ENCODE measurements at regions not wholly inside any gene's neighbourhood (a gene's known extent, or its start where the extent isn't known, plus 50 kb on each side); places are given as distances from the start of the nearest gene placed in this dataset.
"Not testable (repeated sequence)": the region's sequence is repeated elsewhere in the genome, so short reads cannot be mapped to it uniquely, and the experiment has no call there.

DNA sequence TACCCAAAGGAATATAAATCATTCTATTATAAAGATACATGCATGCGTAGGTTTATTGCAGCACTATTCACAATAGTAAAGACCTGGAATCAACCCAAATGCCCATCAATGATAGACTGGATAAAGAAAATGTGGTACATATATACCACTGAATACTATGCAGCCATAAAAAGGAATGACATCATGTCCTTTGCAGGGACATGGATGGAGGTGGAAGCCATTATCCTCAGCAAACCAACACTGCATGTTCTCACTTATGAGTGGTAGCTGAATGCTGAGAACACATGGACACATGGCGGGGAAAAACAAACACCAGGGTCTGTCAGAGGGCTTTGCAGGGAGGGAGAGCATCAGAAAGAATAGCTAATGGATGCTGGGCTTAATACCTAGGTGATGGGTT, 149.4 kb upstream of the OLIG3 start:
- WGBS (ENCODE audit: extremely low coverage, insufficient coverage, low lambda C conversion rate): no CpG with 5 or more reads among the region's 2 CpGs
- not testable (repeated sequence) for H2BK120ac ChIP-seq (ENCODE audit: low read depth, low read length); H3K23ac ChIP-seq (ENCODE audit: low read length); H3K4ac ChIP-seq (ENCODE audit: low read depth, low read length); H3K4me3 ChIP-seq (ENCODE audit: low read length); H3K4me2 ChIP-seq (ENCODE audit: low read length); H3K18ac ChIP-seq (ENCODE audit: low read length); H3K27ac ChIP-seq (ENCODE audit: low read depth, low read length); H2BK5ac ChIP-seq (ENCODE audit: low read length); H4K8ac ChIP-seq (ENCODE audit: low read depth, low read length); H3K79me1 ChIP-seq (ENCODE audit: low read length); H3K27me3 ChIP-seq (ENCODE audit: insufficient read depth, low read length, poor library complexity); H2AK5ac ChIP-seq (ENCODE audit: low read length); H3K79me2 ChIP-seq (ENCODE audit: control insufficient read depth, insufficient read depth, low read length); H3K9ac ChIP-seq (ENCODE audit: low read length); H3K4me1 ChIP-seq (ENCODE audit: control insufficient read depth, low read depth, low read length); H3K56ac ChIP-seq (ENCODE audit: low read length); H4K5ac ChIP-seq (ENCODE audit: low read length); H2BK15ac ChIP-seq (replicated peaks; ENCODE audit: low read depth); DNase-seq; H3K36me3 ChIP-seq (ENCODE audit: control insufficient read depth, insufficient read depth, low read length)

DNA sequence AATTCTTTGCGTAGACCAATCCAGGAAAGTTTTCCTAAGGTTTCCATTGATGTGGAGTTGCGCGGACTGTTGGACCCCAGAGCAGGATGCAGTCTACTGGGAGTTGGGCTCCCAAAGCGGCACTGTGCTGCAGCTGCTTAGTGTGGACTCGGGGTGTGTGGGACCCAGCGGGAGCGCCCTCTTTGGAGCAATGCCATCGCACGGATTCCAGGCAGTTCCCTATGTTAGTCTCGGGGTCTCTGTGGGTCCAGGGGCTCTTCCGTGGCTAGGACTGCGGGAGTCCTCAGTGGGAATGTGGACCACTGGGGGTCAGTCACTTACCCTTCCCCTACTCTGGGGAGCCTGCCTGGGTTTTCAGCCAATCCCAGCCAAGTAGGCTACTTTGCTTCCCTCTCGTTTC, 151.7 kb upstream of the OLIG3 start:
- H3K4me2 ChIP-seq (ENCODE audit: low read length): no peak overlapping the region
- DNase-seq: no peak
- no peak overlapping the region for H4K8ac ChIP-seq (ENCODE audit: low read depth, low read length)
- H2BK5ac ChIP-seq (ENCODE audit: low read length): no peak overlapping the region
- H2BK120ac ChIP-seq (ENCODE audit: low read depth, low read length): no peak overlapping the region
- H2AK5ac ChIP-seq (ENCODE audit: low read length): no peak overlapping the region
- no peak overlapping the region for H3K4me3 ChIP-seq (ENCODE audit: low read length)
- H3K4ac ChIP-seq (ENCODE audit: low read depth, low read length): no peak overlapping the region
- no CpG with 5 or more reads among the region's 13 CpGs for WGBS (ENCODE audit: extremely low coverage, insufficient coverage, low lambda C conversion rate)
- H2BK15ac ChIP-seq (replicated peaks; ENCODE audit: low read depth): no peak overlapping the region
- H3K27me3 ChIP-seq (ENCODE audit: insufficient read depth, low read length, poor library complexity): no peaks in the 10 kb centered on the region
- H3K23ac ChIP-seq (ENCODE audit: low read length): no peak overlapping the region
- no peak overlapping the region for H4K5ac ChIP-seq (ENCODE audit: low read length)
- no peaks in the 10 kb centered on the region for H3K79me1 ChIP-seq (ENCODE audit: low read length)
- H3K56ac ChIP-seq (ENCODE audit: low read length): no peak overlapping the region
- no peak overlapping the region for H3K27ac ChIP-seq (ENCODE audit: low read depth, low read length)
- H3K18ac ChIP-seq (ENCODE audit: low read length): no peak overlapping the region
- no peak overlapping the region for H3K9ac ChIP-seq (ENCODE audit: low read length)
- H3K36me3 ChIP-seq (ENCODE audit: control insufficient read depth, insufficient read depth, low read length): no peaks in the 10 kb centered on the region
- no peaks in the 10 kb centered on the region for H3K79me2 ChIP-seq (ENCODE audit: control insufficient read depth, insufficient read depth, low read length)
- no peaks in the 10 kb centered on the region for H3K4me1 ChIP-seq (ENCODE audit: control insufficient read depth, low read depth, low read length)

DNA sequence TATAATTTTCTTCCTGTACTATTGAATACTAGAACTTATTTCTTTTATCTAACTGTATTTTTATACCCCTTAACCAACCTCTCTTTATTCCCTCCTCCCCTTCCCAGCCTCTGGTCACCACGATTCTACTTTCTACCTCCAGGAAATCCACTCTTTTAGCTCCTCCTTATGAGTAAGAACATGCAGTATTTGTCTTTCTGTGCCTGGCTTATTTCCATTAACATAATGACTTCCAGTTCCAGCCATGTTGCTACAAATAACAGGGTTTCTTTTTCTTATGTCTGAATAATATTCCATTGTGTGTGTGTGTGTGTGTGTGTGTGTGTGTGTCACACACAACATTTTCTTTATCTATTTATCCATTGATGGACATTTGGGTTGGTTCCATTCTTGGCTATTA, 152.3 kb upstream of the OLIG3 start:
- Histone ChIP-seq H3K4me2 (ENCODE audit: low read length) (no peak overlapping the region), H4K8ac (ENCODE audit: low read depth, low read length) (no peak overlapping the region), H3K56ac (ENCODE audit: low read length) (no peak overlapping the region), H3K4me1 (ENCODE audit: control insufficient read depth, low read depth, low read length) (no peaks in the 10 kb centered on the region), H3K23ac (ENCODE audit: low read length) (no peak overlapping the region), H3K4me3 (ENCODE audit: low read length) (no peak overlapping the region), H3K79me2 (ENCODE audit: control insufficient read depth, insufficient read depth, low read length) (no peaks in the 10 kb centered on the region), H4K5ac (ENCODE audit: low read length) (no peak overlapping the region), H2BK15ac (replicated peaks; ENCODE audit: low read depth) (no peak overlapping the region), H2AK5ac (ENCODE audit: low read length) (no peak overlapping the region), H3K27me3 (ENCODE audit: insufficient read depth, low read length, poor library complexity) (no peaks in the 10 kb centered on the region), H2BK120ac (ENCODE audit: low read depth, low read length) (no peak overlapping the region), H3K36me3 (ENCODE audit: control insufficient read depth, insufficient read depth, low read length) (no peaks in the 10 kb centered on the region), H3K9ac (ENCODE audit: low read length) (no peak overlapping the region), H3K79me1 (ENCODE audit: low read length) (no peaks in the 10 kb centered on the region), H2BK5ac (ENCODE audit: low read length) (no peak overlapping the region), H3K4ac (ENCODE audit: low read depth, low read length) (no peak overlapping the region), H3K27ac (ENCODE audit: low read depth, low read length) (no peak overlapping the region), H3K18ac (ENCODE audit: low read length) (no peak overlapping the region)
- no CpG with 5 or more reads among the region's 1 CpG for WGBS (ENCODE audit: extremely low coverage, insufficient coverage, low lambda C conversion rate)
- DNase-seq: no peak

DNA sequence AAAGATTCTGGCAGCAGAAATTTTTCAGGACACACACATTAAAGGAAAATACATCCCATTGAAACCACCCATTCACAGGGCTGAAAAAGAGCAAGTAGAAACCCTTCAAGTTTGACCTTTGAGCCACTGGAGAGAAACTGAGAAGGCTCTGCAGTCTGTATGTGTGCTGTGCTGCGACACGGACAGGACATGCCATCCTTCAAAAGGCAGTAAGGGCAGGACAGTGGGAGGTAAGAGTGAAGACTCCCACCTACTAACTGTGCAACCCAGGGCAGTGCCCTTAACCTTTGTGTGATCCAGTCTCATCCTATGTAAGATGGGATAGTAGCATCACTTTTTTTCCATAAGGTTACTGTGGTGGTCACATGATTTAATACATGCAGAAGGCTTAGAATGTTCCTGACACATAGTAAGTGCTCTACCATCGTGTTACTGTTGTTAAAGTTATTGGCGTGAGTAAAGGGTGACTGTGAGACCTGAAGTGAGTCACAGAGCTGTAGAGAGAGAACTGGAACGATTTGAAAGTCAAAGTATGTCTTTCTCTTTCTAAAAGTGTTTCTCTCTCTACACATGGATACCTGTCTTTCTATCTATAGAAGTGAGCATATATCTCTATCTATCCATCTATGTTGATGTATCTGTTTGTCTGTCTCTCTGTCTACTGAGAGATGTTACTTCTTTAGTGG, 153.7 kb upstream of the OLIG3 start:
- WGBS (ENCODE audit: extremely low coverage, insufficient coverage, low lambda C conversion rate): no CpG with 5 or more reads among the region's 5 CpGs
- no peaks in the 10 kb centered on the region for H3K79me1 ChIP-seq (ENCODE audit: low read length)
- DNase-seq: no peak
- no peak overlapping the region for H2BK15ac ChIP-seq (replicated peaks; ENCODE audit: low read depth)
- H3K4me3 ChIP-seq (ENCODE audit: low read length): no peak overlapping the region
- H3K4me1 ChIP-seq (ENCODE audit: control insufficient read depth, low read depth, low read length): no peaks in the 10 kb centered on the region
- no peaks in the 10 kb centered on the region for H3K27me3 ChIP-seq (ENCODE audit: insufficient read depth, low read length, poor library complexity)
- no peak overlapping the region for H3K4ac ChIP-seq (ENCODE audit: low read depth, low read length)
- no peak overlapping the region for H2BK120ac ChIP-seq (ENCODE audit: low read depth, low read length)
- H3K56ac ChIP-seq (ENCODE audit: low read length): no peak overlapping the region
- no peak overlapping the region for H3K27ac ChIP-seq (ENCODE audit: low read depth, low read length)
- H3K79me2 ChIP-seq (ENCODE audit: control insufficient read depth, insufficient read depth, low read length): no peaks in the 10 kb centered on the region
- no peak overlapping the region for H4K8ac ChIP-seq (ENCODE audit: low read depth, low read length)
- H3K36me3 ChIP-seq (ENCODE audit: control insufficient read depth, insufficient read depth, low read length): no peaks in the 10 kb centered on the region
- no peak overlapping the region for H3K4me2 ChIP-seq (ENCODE audit: low read length)
- no peak overlapping the region for H3K23ac ChIP-seq (ENCODE audit: low read length)
- no peak overlapping the region for H3K18ac ChIP-seq (ENCODE audit: low read length)
- no peak overlapping the region for H2BK5ac ChIP-seq (ENCODE audit: low read length)
- no peak overlapping the region for H3K9ac ChIP-seq (ENCODE audit: low read length)
- H4K5ac ChIP-seq (ENCODE audit: low read length): no peak overlapping the region
- no peak overlapping the region for H2AK5ac ChIP-seq (ENCODE audit: low read length)

DNA sequence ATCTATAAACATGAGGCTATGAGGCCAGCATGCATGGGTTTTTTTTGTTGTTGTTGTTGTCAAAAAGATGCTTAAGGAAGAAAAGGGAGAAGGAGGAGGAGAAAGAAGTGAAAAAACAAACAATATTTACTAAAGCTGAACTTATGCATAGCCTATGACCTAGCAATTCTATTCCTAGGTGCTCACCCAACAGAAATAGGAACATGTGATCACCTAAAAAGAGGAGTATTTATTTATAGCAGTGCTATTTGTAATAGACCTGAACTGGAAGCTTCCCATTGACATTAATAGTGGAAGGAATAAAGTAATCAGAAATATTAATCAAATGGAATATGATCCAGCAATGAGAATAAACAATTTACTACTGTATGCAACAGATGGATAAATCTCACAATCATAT, 156.5 kb upstream of the OLIG3 start:
- H3K4me3 ChIP-seq (ENCODE audit: low read length): no peak overlapping the region
- no peak for DNase-seq
- H3K23ac ChIP-seq (ENCODE audit: low read length): no peak overlapping the region
- no peak overlapping the region for H2BK120ac ChIP-seq (ENCODE audit: low read depth, low read length)
- H3K4ac ChIP-seq (ENCODE audit: low read depth, low read length): no peak overlapping the region
- H3K9ac ChIP-seq (ENCODE audit: low read length): no peak overlapping the region
- no peaks in the 10 kb centered on the region for H3K79me2 ChIP-seq (ENCODE audit: control insufficient read depth, insufficient read depth, low read length)
- H4K8ac ChIP-seq (ENCODE audit: low read depth, low read length): no peak overlapping the region
- H3K4me2 ChIP-seq (ENCODE audit: low read length): no peak overlapping the region
- H3K79me1 ChIP-seq (ENCODE audit: low read length): no peaks in the 10 kb centered on the region
- H2BK5ac ChIP-seq (ENCODE audit: low read length): no peak overlapping the region
- H3K27me3 ChIP-seq (ENCODE audit: insufficient read depth, low read length, poor library complexity): no peaks in the 10 kb centered on the region
- no peaks in the 10 kb centered on the region for H3K36me3 ChIP-seq (ENCODE audit: control insufficient read depth, insufficient read depth, low read length)
- H3K18ac ChIP-seq (ENCODE audit: low read length): no peak overlapping the region
- H3K4me1 ChIP-seq (ENCODE audit: control insufficient read depth, low read depth, low read length): no peaks in the 10 kb centered on the region
- no peak overlapping the region for H3K56ac ChIP-seq (ENCODE audit: low read length)
- H2BK15ac ChIP-seq (replicated peaks; ENCODE audit: low read depth): no peak overlapping the region
- H3K27ac ChIP-seq (ENCODE audit: low read depth, low read length): no peak overlapping the region
- H4K5ac ChIP-seq (ENCODE audit: low read length): no peak overlapping the region
- H2AK5ac ChIP-seq (ENCODE audit: low read length): no peak overlapping the region

DNA sequence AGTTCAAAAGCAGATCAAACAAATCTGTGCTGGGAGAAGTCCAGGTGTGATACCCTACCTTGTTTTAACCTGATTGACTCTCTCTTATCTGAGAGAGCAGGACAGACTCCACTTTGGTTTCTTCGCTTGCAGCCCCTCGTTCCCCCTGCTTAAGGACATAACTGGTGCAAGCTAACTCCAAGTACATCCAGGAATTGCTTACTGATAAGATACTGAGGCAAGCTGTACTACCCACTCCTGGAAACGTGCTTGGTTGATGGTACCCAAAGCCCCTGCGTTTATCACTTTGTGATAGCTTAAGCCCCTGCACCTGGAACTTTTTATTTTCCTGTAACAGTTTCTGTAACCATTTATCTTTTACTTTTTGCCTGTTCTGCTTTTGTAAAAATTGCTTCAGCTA, 157.0 kb upstream of the OLIG3 start:
- no CpG with 5 or more reads among the region's 4 CpGs for WGBS (ENCODE audit: extremely low coverage, insufficient coverage, low lambda C conversion rate)
- no peak overlapping the region for H3K23ac ChIP-seq (ENCODE audit: low read length)

More for the DNA sequence above, 157.0 kb upstream of the OLIG3 start:
- Histone ChIP-seq H3K27me3 (ENCODE audit: insufficient read depth, low read length, poor library complexity) (no peaks in the 10 kb centered on the region), H3K4ac (ENCODE audit: low read depth, low read length) (no peak overlapping the region), H3K18ac (ENCODE audit: low read length) (no peak overlapping the region), H3K56ac (ENCODE audit: low read length) (no peak overlapping the region), H2AK5ac (ENCODE audit: low read length) (no peak overlapping the region), H3K4me1 (ENCODE audit: control insufficient read depth, low read depth, low read length) (no peaks in the 10 kb centered on the region), H3K79me2 (ENCODE audit: control insufficient read depth, insufficient read depth, low read length) (no peaks in the 10 kb centered on the region), H2BK120ac (ENCODE audit: low read depth, low read length) (no peak overlapping the region), H3K79me1 (ENCODE audit: low read length) (no peaks in the 10 kb centered on the region), H3K9ac (ENCODE audit: low read length) (no peak overlapping the region), H2BK15ac (replicated peaks; ENCODE audit: low read depth) (no peak overlapping the region), H3K4me3 (ENCODE audit: low read length) (no peak overlapping the region), H4K8ac (ENCODE audit: low read depth, low read length) (no peak overlapping the region), H4K5ac (ENCODE audit: low read length) (no peak overlapping the region), H3K36me3 (ENCODE audit: control insufficient read depth, insufficient read depth, low read length) (no peaks in the 10 kb centered on the region), H3K4me2 (ENCODE audit: low read length) (no peak overlapping the region), H2BK5ac (ENCODE audit: low read length) (no peak overlapping the region), H3K27ac (ENCODE audit: low read depth, low read length) (no peak overlapping the region)
- DNase-seq: no peak

Measured in mesendoderm (in vitro differentiated cells).